ENCODE measurements at regions not wholly inside any gene's neighbourhood (a gene's known extent, or its start where the extent isn't known, plus 50 kb on each side); places are given as distances from the start of the nearest gene placed in this dataset.

DNA sequence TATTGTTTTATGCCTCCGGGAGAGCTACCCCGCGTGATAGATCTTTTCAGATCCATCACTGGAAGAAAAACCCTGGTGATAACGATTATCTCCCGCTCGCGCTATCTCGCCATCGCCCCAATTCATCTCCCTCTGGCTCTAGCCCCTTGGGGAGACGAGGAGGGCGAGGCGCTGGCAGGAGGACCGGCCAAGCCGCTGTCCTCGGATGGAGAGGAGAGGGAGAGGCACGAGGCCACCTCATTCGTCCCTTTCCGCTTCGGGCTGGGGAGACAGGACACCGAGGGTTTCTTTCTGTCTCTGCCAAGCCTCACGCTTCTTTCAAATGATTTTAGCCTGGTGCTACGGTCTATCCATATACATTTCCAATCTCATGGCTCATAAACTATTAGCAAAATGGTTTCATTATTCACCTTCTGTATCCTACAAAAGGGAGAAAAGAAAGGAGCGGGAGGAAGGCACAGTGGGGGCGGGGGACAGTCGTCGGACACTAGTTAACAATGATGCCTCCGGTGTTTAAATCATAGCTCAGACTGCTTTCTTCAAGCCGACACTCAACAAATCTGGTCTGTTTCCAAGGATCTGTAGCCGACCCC is 415.0 kb upstream of the ESRRG start:
- TF ChIP-seq, protein P1, sequence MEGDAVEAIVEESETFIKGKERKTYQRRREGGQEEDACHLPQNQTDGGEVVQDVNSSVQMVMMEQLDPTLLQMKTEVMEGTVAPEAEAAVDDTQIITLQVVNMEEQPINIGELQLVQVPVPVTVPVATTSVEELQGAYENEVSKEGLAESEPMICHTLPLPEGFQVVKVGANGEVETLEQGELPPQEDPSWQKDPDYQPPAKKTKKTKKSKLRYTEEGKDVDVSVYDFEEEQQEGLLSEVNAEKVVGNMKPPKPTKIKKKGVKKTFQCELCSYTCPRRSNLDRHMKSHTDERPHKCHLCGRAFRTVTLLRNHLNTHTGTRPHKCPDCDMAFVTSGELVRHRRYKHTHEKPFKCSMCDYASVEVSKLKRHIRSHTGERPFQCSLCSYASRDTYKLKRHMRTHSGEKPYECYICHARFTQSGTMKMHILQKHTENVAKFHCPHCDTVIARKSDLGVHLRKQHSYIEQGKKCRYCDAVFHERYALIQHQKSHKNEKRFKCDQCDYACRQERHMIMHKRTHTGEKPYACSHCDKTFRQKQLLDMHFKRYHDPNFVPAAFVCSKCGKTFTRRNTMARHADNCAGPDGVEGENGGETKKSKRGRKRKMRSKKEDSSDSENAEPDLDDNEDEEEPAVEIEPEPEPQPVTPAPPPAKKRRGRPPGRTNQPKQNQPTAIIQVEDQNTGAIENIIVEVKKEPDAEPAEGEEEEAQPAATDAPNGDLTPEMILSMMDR (IDR thresholded peaks at IDR 0.05) = no peak
- TF ChIP-seq POLR2A (IDR thresholded peaks at IDR 0.05) = no peak
- no peak for TF ChIP-seq POLR2AphosphoS5 (IDR thresholded peaks at IDR 0.05)

All from prostate gland (tissue), 2 donors.